ENCODE measurements at regions not wholly inside any gene's neighbourhood (a gene's known extent, or its start where the extent isn't known, plus 50 kb on each side); places are given as distances from the start of the nearest gene placed in this dataset.

- Histone ChIP-seq H3K4me1 (ENCODE audit: control insufficient read depth, extremely low read depth, insufficient read depth, low read length) (no peaks in the 10 kb centered on the region), H3K27me3 (ENCODE audit: control insufficient read depth in 2 of 2, insufficient read depth in 2 of 2, low read length in 2 of 2) (no peaks in the 10 kb centered on the region), H3K36me3 (ENCODE audit: control insufficient read depth in 2 of 2, extremely low read depth in 1 of 2, insufficient read depth in 2 of 2, low read length in 2 of 2) (no peaks in the 10 kb centered on the region), H3K79me2 (ENCODE audit: control insufficient read depth, insufficient read depth, low read length) (no peaks in the 10 kb centered on the region), H3K4me2 (ENCODE audit: insufficient read depth, low read length) (no peak overlapping the region), H4K20me1 (replicated peaks; ENCODE audit: control insufficient read depth, extremely low read depth, insufficient read depth, low read length) (no peaks in the 10 kb centered on the region), H2AFZ (ENCODE audit: low read depth, low read length) (no peak overlapping the region), H3K9ac (replicated peaks; ENCODE audit: extremely low read depth, insufficient read depth, low read length) (no peak overlapping the region), H3K9me1 (replicated peaks; ENCODE audit: control insufficient read depth, extremely low read depth, insufficient read depth, low read length) (no peaks in the 10 kb centered on the region), H3K27ac (ENCODE audit: insufficient read depth, low read depth, low read length) (no peak overlapping the region), H3K9me3 (replicated peaks; ENCODE audit: control insufficient read depth, insufficient read depth, low read length) (peaks cover 2% of the 10 kb centered on the region), H3K4me3 (replicated peaks in 1 of 3; ENCODE audit: insufficient read depth in 1 of 3, low read depth in 1 of 3, low read length in 3 of 3) (no peak overlapping the region)
- no peak for FAIRE-seq
- DNase-seq (ENCODE audit: low read depth, low spot score) = no peak
- dilution Hi-C loops (cut with MboI; ENCODE audit: extremely low pct_ligation_motif_present, low sequenced_read_pairs) = no loop called here
- no peak for TF ChIP-seq POLR2A (IDR thresholded peaks at IDR 0.05; ENCODE audit: low read depth, low read length)
- TF ChIP-seq MAX (IDR thresholded peaks at IDR 0.05; ENCODE audit: insufficient read depth, insufficient read length) = no peak
- TF ChIP-seq GATA2 (IDR thresholded peaks at IDR 0.05; ENCODE audit: insufficient read depth, insufficient read length, low read depth, low read length) = no peak
- no peak for TF ChIP-seq MYC (IDR thresholded peaks at IDR 0.05; ENCODE audit: low read depth, low read length)
- no peak for TF ChIP-seq EZH2 (IDR thresholded peaks at IDR 0.05; ENCODE audit: borderline replicate concordance, low read depth, low read length, severe bottlenecking)
- POLR2A ChIA-PET = no interaction called here
- BruUV-seq (replicated peaks) = no TSS peak
- CTCF ChIA-PET = no interaction called here
- intact Hi-C loops (cut with micrococcal nuclease) = no loop called here
These were observed 99.3 kb upstream of the LRATD1 start for GRCh38 chr2:14533131-14533757.

GRCh38 chr2:14535156-14535555, 97.4 kb upstream of the LRATD1 start:
- Histone ChIP-seq H3K27ac (ENCODE audit: insufficient read depth, low read depth, low read length) (no peak overlapping the region), H3K9me3 (replicated peaks; ENCODE audit: control insufficient read depth, insufficient read depth, low read length) (peaks cover 2% of the 10 kb centered on the region), H3K27me3 (ENCODE audit: control insufficient read depth in 2 of 2, insufficient read depth in 2 of 2, low read length in 2 of 2) (no peaks in the 10 kb centered on the region), H2AFZ (ENCODE audit: low read depth, low read length) (no peak overlapping the region), H3K4me2 (ENCODE audit: insufficient read depth, low read length) (no peak overlapping the region), H3K79me2 (ENCODE audit: control insufficient read depth, insufficient read depth, low read length) (no peaks in the 10 kb centered on the region), H4K20me1 (replicated peaks; ENCODE audit: control insufficient read depth, extremely low read depth, insufficient read depth, low read length) (no peaks in the 10 kb centered on the region), H3K4me1 (ENCODE audit: control insufficient read depth, extremely low read depth, insufficient read depth, low read length) (no peaks in the 10 kb centered on the region), H3K4me3 (replicated peaks in 1 of 3; ENCODE audit: insufficient read depth in 1 of 3, low read depth in 1 of 3, low read length in 3 of 3) (no peak overlapping the region), H3K36me3 (ENCODE audit: control insufficient read depth in 2 of 2, extremely low read depth in 1 of 2, insufficient read depth in 2 of 2, low read length in 2 of 2) (no peaks in the 10 kb centered on the region), H3K9ac (replicated peaks; ENCODE audit: extremely low read depth, insufficient read depth, low read length) (no peak overlapping the region), H3K9me1 (replicated peaks; ENCODE audit: control insufficient read depth, extremely low read depth, insufficient read depth, low read length) (no peaks in the 10 kb centered on the region)
- FAIRE-seq = no peak
- BruUV-seq (replicated peaks) = no TSS peak
- no peak for TF ChIP-seq CTCF (IDR thresholded peaks at IDR 0.05; ENCODE audit: extremely low read depth in 1 of 2, insufficient read depth in 1 of 2, low read depth in 1 of 2, low read length in 2 of 2)
- TF ChIP-seq MAX (IDR thresholded peaks at IDR 0.05; ENCODE audit: insufficient read depth, insufficient read length) = no peak
- no peak for TF ChIP-seq FOS (IDR thresholded peaks at IDR 0.05; ENCODE audit: borderline replicate concordance, insufficient read depth, low read length)
- TF ChIP-seq POLR2AphosphoS5 (IDR thresholded peaks at IDR 0.05; ENCODE audit: insufficient read depth, low read depth, low read length) = no peak
- no peak for TF ChIP-seq EZH2 (IDR thresholded peaks at IDR 0.05; ENCODE audit: borderline replicate concordance, low read depth, low read length, severe bottlenecking)
- TF ChIP-seq GATA2 (IDR thresholded peaks at IDR 0.05; ENCODE audit: insufficient read depth, insufficient read length, low read depth, low read length) = no peak
- TF ChIP-seq MYC (IDR thresholded peaks at IDR 0.05; ENCODE audit: low read depth, low read length) = no peak
- no peak for TF ChIP-seq POLR2A (IDR thresholded peaks at IDR 0.05; ENCODE audit: low read depth, low read length)
- TF ChIP-seq JUN (IDR thresholded peaks at IDR 0.05; ENCODE audit: borderline replicate concordance, insufficient read depth, insufficient read length, low read depth) = no peak
- CTCF ChIA-PET = no interaction called here
- dilution Hi-C loops (cut with MboI; ENCODE audit: extremely low pct_ligation_motif_present, low sequenced_read_pairs) = no loop called here
- POLR2A ChIA-PET = no interaction called here
- intact Hi-C loops (cut with micrococcal nuclease) = no loop called here
- no peak for DNase-seq (ENCODE audit: low read depth, low spot score)

Measured in endothelial cell of umbilical vein (primary cell).